ENCODE measurements at regions not wholly inside any gene's neighbourhood (a gene's known extent, or its start where the extent isn't known, plus 50 kb on each side); places are given as distances from the start of the nearest gene placed in this dataset.

- in situ Hi-C loops (cut with HindIII; ENCODE audit: low pct_ligation_motif_present, low sequenced_read_pairs): no loop called here
- DNase-seq: no peak
- Histone ChIP-seq H3K4me3 (ENCODE audit: low read depth, low read length) (no peak overlapping the region), H3K27ac (no peak overlapping the region), H3K36me3 (replicated peaks) (no peaks in the 10 kb centered on the region), H3K27me3 (replicated peaks) (no peaks in the 10 kb centered on the region)
- no peak for TF ChIP-seq CTCF (IDR thresholded peaks at IDR 0.05; ENCODE audit: low read depth, low read length, missing control alignments)
Observed at GRCh38 chr4:153950100-153950979, 161.5 kb upstream of the SFRP2 start.

- Histone ChIP-seq H3K36me3 (replicated peaks) (no peaks in the 10 kb centered on the region), H3K4me3 (ENCODE audit: low read depth, low read length) (no peak overlapping the region), H3K27ac (no peak overlapping the region), H3K27me3 (replicated peaks) (no peaks in the 10 kb centered on the region)
- TF ChIP-seq CTCF (IDR thresholded peaks at IDR 0.05; ENCODE audit: low read depth, low read length, missing control alignments): no peak
- DNase-seq: no peak
- in situ Hi-C loops (cut with HindIII; ENCODE audit: low pct_ligation_motif_present, low sequenced_read_pairs): no loop called here
Observed at GRCh38 chr4:153948041-153948440, 159.2 kb upstream of the SFRP2 start.

GRCh38 chr4:153947124-153947523 is 158.2 kb upstream of the SFRP2 start:
- Histone ChIP-seq H3K27ac (no peak overlapping the region), H3K36me3 (replicated peaks) (no peaks in the 10 kb centered on the region), H3K27me3 (replicated peaks) (no peaks in the 10 kb centered on the region), H3K4me3 (ENCODE audit: low read depth, low read length) (no peak overlapping the region)
- in situ Hi-C loops (cut with HindIII; ENCODE audit: low pct_ligation_motif_present, low sequenced_read_pairs): no loop called here
- no peak for TF ChIP-seq CTCF (IDR thresholded peaks at IDR 0.05; ENCODE audit: low read depth, low read length, missing control alignments)
- DNase-seq: no peak

- no peak for TF ChIP-seq CTCF (IDR thresholded peaks at IDR 0.05; ENCODE audit: low read depth, low read length, missing control alignments)
- no peak overlapping the region for H3K4me3 ChIP-seq (ENCODE audit: low read depth, low read length)
- H3K27ac ChIP-seq: no peak overlapping the region
- in situ Hi-C loops (cut with HindIII; ENCODE audit: low pct_ligation_motif_present, low sequenced_read_pairs): no loop called here
- DNase-seq: no peak
- no peaks in the 10 kb centered on the region for H3K36me3 ChIP-seq (replicated peaks)
- H3K27me3 ChIP-seq (replicated peaks): no peaks in the 10 kb centered on the region
Observed at GRCh38 chr4:153945704-153946103, 156.8 kb upstream of the SFRP2 start.

- H3K27me3 ChIP-seq (replicated peaks): no peaks in the 10 kb centered on the region
- DNase-seq: no peak
- no peak overlapping the region for H3K4me3 ChIP-seq (ENCODE audit: low read depth, low read length)
- H3K27ac ChIP-seq: no peak overlapping the region
- TF ChIP-seq CTCF (IDR thresholded peaks at IDR 0.05; ENCODE audit: low read depth, low read length, missing control alignments): no peak
- in situ Hi-C loops (cut with HindIII; ENCODE audit: low pct_ligation_motif_present, low sequenced_read_pairs): no loop called here
- no peaks in the 10 kb centered on the region for H3K36me3 ChIP-seq (replicated peaks)
Observed at GRCh38 chr4:153943738-153944415, 155.0 kb upstream of the SFRP2 start.
